NB4 (cell line): ENCODE measurements at regions not wholly inside any gene's neighbourhood (a gene's known extent, or its start where the extent isn't known, plus 50 kb on each side); places are given as distances from the start of the nearest gene placed in this dataset.

Experiments
- DNase-seq: peaks from one replicate; pipeline ENCODE4 v3.0.0; 2010; ENCODE audit warnings: low read depth
- H3K4me3 ChIP-seq: one replicate; pipeline ENCODE4 v1.5.1; 2011; ENCODE audit warnings: mild to moderate bottlenecking, low read depth, low read length, moderate library complexity
- MYC ChIP-seq: IDR thresholded peaks from 2 replicates; pipeline ENCODE4 v1.6.1; 2011; ENCODE audit warnings: low read depth, low read length
- POLR2A ChIP-seq: IDR thresholded peaks from 2 replicates; pipeline ENCODE4 v1.6.1; 2011; ENCODE audit warnings: mild to moderate bottlenecking; ENCODE audit not compliant: insufficient read length; ENCODE audit errors: extremely low read depth
- TF ChIP-seq, protein P1 (sequence below): IDR thresholded peaks from 2 replicates; pipeline ENCODE4 v1.6.1; 2011; ENCODE audit warnings: low read depth, low read length
- TF ChIP-seq, protein P2 (sequence below): IDR thresholded peaks from one replicate; pipeline ENCODE4 v1.5.1; 2012; ENCODE audit warnings: low read depth, low read length

DNA sequence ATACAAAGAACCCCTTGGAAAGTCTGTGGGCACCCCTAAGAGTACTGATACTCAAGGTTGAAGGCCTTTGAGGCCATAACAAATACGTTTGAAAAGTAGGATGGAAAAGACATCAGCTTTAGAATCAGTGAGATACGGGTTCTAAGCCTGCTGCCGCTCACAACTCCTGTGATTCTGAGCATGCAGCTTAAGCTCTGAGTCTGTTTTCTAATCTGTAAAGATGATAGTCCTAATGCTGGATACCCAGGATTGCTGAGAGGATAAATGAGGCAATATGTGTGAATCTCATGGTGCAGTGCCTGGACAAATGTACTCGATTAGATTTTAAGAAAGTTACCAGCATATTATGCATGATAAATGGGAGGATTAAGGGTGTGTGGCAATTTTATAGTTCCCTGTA is 321.0 kb upstream of the HSF2 start:
- no peak for TF ChIP-seq MYC
- TF ChIP-seq, protein P1, sequence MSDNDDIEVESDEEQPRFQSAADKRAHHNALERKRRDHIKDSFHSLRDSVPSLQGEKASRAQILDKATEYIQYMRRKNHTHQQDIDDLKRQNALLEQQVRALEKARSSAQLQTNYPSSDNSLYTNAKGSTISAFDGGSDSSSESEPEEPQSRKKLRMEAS, result no peak
- DNase-seq, result no peak
- H3K4me3 ChIP-seq, result no peak overlapping the region

DNA sequence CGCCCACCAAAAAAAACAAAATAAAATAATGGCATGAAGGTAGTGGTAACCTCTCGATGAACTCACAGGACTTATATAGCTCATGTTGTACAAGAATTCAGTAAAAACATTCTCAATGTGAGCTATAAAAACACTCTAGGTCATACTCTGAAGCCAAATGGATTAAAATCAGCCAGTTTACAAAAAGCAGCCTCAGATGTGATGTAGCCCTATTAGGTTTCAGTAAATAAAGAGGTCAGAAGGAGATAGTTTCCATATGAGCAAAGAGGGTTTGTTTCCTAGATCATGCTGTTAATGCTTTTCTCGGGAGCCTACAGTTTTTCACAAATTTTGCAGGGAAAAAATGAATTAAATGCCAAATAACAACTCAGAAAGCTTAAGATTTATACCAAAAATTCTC is 319.5 kb upstream of the HSF2 start:
- no peak for DNase-seq
- no peak for TF ChIP-seq MYC
- TF ChIP-seq, protein P2, sequence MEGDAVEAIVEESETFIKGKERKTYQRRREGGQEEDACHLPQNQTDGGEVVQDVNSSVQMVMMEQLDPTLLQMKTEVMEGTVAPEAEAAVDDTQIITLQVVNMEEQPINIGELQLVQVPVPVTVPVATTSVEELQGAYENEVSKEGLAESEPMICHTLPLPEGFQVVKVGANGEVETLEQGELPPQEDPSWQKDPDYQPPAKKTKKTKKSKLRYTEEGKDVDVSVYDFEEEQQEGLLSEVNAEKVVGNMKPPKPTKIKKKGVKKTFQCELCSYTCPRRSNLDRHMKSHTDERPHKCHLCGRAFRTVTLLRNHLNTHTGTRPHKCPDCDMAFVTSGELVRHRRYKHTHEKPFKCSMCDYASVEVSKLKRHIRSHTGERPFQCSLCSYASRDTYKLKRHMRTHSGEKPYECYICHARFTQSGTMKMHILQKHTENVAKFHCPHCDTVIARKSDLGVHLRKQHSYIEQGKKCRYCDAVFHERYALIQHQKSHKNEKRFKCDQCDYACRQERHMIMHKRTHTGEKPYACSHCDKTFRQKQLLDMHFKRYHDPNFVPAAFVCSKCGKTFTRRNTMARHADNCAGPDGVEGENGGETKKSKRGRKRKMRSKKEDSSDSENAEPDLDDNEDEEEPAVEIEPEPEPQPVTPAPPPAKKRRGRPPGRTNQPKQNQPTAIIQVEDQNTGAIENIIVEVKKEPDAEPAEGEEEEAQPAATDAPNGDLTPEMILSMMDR, result no peak
- TF ChIP-seq, protein P1, result no peak
- no peak for TF ChIP-seq POLR2A
- no peak overlapping the region for H3K4me3 ChIP-seq

DNA sequence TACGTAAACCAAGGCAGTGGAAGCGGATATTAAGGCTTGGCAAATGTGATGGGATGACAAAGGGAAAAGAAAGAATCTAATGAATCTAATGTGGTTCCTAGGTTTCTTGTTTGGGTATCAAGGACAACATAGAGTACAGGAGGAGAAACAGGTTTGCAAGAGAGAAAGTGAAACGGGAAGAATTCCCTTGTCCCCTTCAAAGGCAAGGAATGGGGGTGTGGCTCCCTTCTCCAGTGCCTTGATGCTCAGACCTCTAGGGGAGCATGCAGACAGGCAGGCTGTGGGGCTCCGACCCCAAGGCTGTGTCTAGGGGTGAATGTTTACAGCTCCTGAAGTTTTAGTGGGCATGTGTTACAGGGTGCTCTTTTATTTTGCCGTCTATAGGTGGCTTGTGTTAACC is 317.5 kb upstream of the HSF2 start:
- DNase-seq, result no peak
- no peak for TF ChIP-seq MYC
- TF ChIP-seq, protein P1, result no peak
- no peak for TF ChIP-seq POLR2A
- TF ChIP-seq, protein P2, result no peak
- no peak overlapping the region for H3K4me3 ChIP-seq

DNA sequence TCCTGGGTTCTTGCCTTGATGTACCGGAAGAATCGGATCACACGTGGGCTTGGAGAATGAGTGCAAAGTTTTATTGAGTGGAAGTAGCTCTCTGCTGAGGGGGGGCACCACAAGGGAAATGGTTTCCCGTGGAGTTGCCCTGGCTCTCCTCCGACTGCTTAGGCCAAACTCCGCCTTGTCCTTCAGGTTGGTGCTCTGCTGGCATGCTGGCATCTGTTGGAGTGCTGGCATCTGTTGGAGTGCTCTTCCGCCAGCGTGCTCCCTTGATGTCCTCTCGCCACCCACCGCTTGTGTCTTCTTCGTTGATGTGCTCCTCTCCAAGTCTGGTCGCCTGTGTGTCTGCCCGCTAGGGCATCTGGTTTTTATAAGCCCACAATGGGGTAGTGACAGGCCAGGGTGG is 317.1 kb upstream of the HSF2 start:
- DNase-seq, result no peak
- TF ChIP-seq, protein P1, result no peak
- no peak for TF ChIP-seq POLR2A
- no peak for TF ChIP-seq MYC
- TF ChIP-seq, protein P2, result no peak
- no peak overlapping the region for H3K4me3 ChIP-seq

DNA sequence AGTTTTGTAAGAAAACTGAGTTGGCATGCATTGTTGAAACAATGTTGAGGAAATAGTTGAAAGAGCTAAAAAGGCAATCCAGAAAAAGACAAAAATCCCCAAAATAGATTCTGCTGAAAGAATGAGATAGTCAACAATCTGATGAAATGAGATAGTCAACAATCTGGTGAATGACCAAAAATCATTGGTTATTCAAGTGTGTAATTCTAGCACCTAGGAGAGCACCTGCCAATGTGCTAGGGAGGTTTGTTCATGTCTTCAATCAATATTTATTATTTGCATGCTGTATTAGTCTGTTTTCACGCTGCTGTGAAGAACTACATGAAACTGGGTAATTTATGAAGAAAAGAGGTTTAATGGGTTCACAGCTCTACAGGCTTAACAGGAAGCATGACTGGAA is 307.1 kb upstream of the HSF2 start:
- TF ChIP-seq, protein P1, result no peak
- no peak for TF ChIP-seq POLR2A
- TF ChIP-seq MYC, result no peak
- TF ChIP-seq, protein P2, result no peak
- H3K4me3 ChIP-seq, result no peak overlapping the region
- DNase-seq, result no peak

DNA sequence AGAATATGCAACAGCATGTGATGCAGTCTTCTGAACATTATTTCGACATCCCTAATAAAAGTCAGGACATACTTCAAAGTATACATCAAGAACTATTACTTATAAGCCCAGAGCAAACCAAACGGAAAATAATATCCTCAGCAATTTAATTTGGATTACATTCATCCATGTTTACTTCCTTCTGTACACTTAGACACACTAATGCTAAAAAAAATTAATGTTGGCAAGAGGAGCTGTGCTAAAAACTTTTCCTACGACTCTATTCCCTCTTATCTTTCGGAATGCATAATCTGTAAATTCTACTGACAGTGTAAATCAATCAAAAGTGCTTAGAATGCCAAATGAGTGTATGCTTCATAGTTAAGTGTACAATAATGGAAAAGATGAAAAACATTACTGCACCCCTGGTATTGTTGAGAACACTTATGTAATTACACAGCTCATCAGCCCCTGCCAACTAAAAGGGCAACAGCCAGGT is 301.2 kb upstream of the HSF2 start:
- no peak for TF ChIP-seq POLR2A

DNA sequence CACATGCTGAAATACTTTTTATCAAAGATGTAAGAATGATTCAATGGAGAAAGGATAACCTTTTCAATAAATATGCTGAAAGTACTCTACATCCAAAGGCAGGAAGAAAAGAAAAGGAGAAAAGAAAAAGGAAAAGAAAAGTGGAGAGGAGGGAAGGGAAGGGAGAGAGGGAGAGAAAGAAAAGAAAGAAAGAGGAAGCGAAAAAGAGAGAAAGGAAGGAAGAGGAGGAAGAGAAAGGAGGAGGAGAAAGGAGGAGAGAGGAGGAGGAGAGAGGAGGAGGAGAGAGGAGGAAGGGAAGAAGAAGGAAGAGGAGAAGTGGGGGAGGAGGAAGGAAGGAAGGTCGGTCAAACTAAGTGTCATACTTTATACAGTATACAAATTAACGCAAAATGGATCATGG is 297.4 kb upstream of the HSF2 start:
- no peak for TF ChIP-seq POLR2A
- TF ChIP-seq, protein P1, result no peak
- TF ChIP-seq, protein P2, result no peak
- no peak for TF ChIP-seq MYC
- H3K4me3 ChIP-seq, result no peak overlapping the region
- no peak for DNase-seq

More for the DNA sequence above, 301.2 kb upstream of the HSF2 start:
- H3K4me3 ChIP-seq, result no peak overlapping the region
- DNase-seq, result no peak
